IPS-15b (cell line): ENCODE measurements at regions not wholly inside any gene's neighbourhood (a gene's known extent, or its start where the extent isn't known, plus 50 kb on each side); places are given as distances from the start of the nearest gene placed in this dataset.
"Not testable (repeated sequence)": the region's sequence is repeated elsewhere in the genome, so short reads cannot be mapped to it uniquely, and the experiment has no call there.

Experiments
- H3K27me3 ChIP-seq: one replicate; pipeline ENCODE4 v1.6.1; 2013; ENCODE audit warnings: low read length; ENCODE audit not compliant: control insufficient read depth, insufficient read depth
- H3K36me3 ChIP-seq: one replicate; pipeline ENCODE4 v1.6.1; 2013; ENCODE audit warnings: low read length; ENCODE audit not compliant: control insufficient read depth, insufficient read depth
- H3K4me1 ChIP-seq: one replicate; pipeline ENCODE4 v1.6.1; 2013; ENCODE audit warnings: mild to moderate bottlenecking, low read length; ENCODE audit not compliant: control insufficient read depth, insufficient read depth
- H3K4me3 ChIP-seq: one replicate; pipeline ENCODE4 v1.5.1; 2013; ENCODE audit warnings: low read depth, low read length
- H3K9ac ChIP-seq: one replicate; pipeline ENCODE4 v1.6.1; 2013; ENCODE audit warnings: low read depth, mild to moderate bottlenecking, low read length
- H3K9me3 ChIP-seq: one replicate; pipeline ENCODE4 v1.6.1; 2013; ENCODE audit warnings: mild to moderate bottlenecking, low read length; ENCODE audit not compliant: control insufficient read depth, insufficient read depth

DNA sequence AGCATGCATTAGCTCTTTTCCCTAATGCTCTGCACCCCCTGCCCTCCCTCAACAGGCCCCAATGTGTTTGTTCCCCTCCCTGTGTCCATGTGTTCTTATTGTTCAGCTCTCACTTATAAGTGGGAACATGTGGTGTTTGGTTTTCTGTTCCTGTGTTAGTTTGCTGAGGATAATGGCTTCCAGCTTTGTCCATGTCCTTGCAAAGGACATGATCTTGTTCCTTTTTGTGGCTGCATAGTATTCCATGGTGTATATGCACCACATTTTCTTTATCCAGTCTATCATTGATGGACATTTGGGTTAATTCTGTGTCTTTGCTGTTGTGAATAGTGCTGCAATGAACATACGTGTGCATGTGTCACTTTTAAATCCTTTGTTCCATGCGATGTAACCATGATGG is 363.0 kb downstream of the SRGAP2C start:
- H3K9me3 ChIP-seq, H3K4me3 ChIP-seq, H3K36me3 ChIP-seq, H3K27me3 ChIP-seq, H3K9ac ChIP-seq, H3K4me1 ChIP-seq: not testable (repeated sequence)

GRCh38 chr1:121550817-121551216 is 366.0 kb downstream of the SRGAP2C start:
- not testable (repeated sequence) for H3K9me3 ChIP-seq, H3K4me3 ChIP-seq, H3K36me3 ChIP-seq, H3K27me3 ChIP-seq, H3K9ac ChIP-seq, H3K4me1 ChIP-seq

DNA sequence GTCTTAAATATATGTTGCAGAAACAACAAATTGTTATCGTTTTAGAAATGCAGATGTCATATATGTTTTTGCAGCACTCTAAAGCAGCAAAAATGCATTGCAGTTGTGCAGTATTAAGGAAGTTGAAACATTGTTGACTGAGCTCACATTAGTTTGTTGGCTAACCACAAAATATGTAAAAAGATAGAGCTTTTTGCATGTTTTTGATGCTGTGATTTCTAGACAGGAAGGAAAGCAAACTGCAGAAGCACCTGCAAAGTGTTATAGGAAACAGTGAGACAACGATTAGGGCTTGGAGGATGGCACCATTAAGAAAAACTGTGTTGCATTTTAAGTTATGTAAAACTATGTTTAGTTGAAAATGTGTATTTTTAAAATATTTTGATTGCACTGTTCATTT is 366.7 kb downstream of the SRGAP2C start:
- H3K36me3 ChIP-seq, H3K9me3 ChIP-seq, H3K27me3 ChIP-seq, H3K4me3 ChIP-seq, H3K9ac ChIP-seq: not testable (repeated sequence)
- H3K4me1 ChIP-seq = peaks cover 11% of the 10 kb centered on the region

GRCh38 chr1:121556560-121556959 is 371.8 kb downstream of the SRGAP2C start:
- H3K27me3 ChIP-seq, H3K4me3 ChIP-seq, H3K9ac ChIP-seq, H3K9me3 ChIP-seq, H3K36me3 ChIP-seq: not testable (repeated sequence)
- peaks cover 14% of the 10 kb centered on the region for H3K4me1 ChIP-seq

DNA sequence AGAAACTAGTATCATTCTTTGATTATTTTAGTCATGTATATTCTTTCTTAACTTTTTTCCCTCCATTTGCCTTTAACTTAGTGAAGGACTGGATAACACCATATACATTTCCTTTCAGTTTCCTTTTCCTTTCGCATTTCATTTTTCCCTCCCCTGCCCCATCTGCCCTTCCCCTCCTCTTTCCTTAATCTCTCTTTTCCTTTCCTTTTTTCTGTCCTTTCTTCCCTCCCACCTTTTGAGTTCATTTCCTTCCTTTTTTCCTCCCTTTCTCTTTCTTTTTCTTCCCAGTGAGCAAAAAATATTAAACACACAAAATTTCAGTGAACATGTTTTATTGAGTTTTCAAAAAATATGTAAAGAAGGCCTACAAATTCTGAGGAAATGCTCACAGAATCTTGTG is 373.3 kb downstream of the SRGAP2C start:
- not testable (repeated sequence) for H3K36me3 ChIP-seq, H3K9ac ChIP-seq, H3K9me3 ChIP-seq, H3K27me3 ChIP-seq, H3K4me3 ChIP-seq
- peaks cover 14% of the 10 kb centered on the region for H3K4me1 ChIP-seq

DNA sequence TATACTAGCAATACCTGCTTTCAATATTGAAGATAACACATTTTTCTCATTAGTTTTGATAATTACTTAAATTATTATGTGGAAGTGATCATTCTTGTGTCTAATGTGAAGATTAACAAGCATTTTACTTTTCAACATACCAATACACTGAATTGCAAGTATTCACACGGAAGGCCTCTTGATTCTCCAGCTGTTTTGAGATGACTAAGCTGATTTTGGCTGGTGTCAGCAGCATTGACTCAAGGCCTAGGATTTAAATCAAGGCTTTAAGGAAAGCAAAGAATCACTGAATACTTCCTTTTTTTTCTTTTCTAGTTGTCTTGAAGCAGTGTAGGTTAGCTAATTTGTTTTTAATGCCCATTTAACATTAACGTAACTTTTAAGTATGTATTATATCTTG is 373.7 kb downstream of the SRGAP2C start:
- Histone ChIP-seq H3K9me3 (no peaks in the 10 kb centered on the region), H3K4me1 (peaks cover 14% of the 10 kb centered on the region), H3K27me3 (no peaks in the 10 kb centered on the region), H3K9ac (no peak overlapping the region), H3K4me3 (no peak overlapping the region), H3K36me3 (no peaks in the 10 kb centered on the region)

GRCh38 chr1:121566346-121566745 is 381.6 kb downstream of the SRGAP2C start:
- Histone ChIP-seq H3K9me3 (no peaks in the 10 kb centered on the region), H3K4me3 (no peak overlapping the region), H3K36me3 (no peaks in the 10 kb centered on the region), H3K9ac (no peak overlapping the region), H3K4me1 (no peaks in the 10 kb centered on the region), H3K27me3 (no peaks in the 10 kb centered on the region)

DNA sequence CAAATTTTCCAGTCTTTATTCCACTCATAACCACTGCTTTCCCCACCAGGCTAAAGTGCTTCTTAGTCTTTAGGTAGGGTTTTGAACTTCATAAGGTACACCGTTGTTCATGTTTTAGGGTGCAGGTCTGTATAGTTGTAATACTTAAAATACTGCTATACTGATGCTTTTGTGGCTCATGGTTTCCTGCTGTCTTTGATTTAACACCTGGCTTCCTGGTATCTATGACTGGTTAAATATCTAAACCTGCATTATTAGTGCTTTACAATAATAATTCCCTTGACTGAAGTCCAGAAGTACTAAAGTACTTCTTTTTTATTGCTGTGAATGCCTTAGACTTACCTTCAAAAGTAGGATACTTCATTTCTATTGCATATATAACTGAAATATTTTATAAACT is 384.7 kb downstream of the SRGAP2C start:
- H3K27me3 ChIP-seq = no peaks in the 10 kb centered on the region
- H3K36me3 ChIP-seq = no peaks in the 10 kb centered on the region
- H3K9ac ChIP-seq = no peak overlapping the region
- H3K4me1 ChIP-seq = no peaks in the 10 kb centered on the region
- H3K9me3 ChIP-seq = no peaks in the 10 kb centered on the region
- no peak overlapping the region for H3K4me3 ChIP-seq

- H3K9ac ChIP-seq, H3K4me3 ChIP-seq, H3K9me3 ChIP-seq, H3K27me3 ChIP-seq, H3K36me3 ChIP-seq, H3K4me1 ChIP-seq: not testable (repeated sequence)
Observed at GRCh38 chr1:121573881-121574504, 389.2 kb downstream of the SRGAP2C start.

DNA sequence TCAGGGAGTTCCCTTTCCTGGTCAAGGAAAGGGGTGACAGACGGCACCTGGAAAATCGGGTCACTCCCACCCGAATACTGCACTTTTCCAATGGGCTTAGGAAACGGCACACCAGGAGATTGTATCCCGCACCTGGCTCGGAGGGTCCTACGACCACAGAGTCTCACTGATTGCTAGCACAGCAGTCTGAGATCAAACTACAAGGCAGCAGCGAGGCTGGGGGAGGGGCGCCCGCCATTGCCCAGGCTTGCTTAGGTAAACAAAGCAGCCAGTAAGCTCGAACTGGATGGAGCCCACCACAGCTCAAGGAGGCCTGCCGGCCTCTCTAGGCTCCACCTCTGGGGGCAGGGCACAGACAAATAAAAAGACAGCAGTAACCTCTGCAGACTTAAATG is 389.7 kb downstream of the SRGAP2C start:
- H3K4me3 ChIP-seq = not testable (repeated sequence)

DNA sequence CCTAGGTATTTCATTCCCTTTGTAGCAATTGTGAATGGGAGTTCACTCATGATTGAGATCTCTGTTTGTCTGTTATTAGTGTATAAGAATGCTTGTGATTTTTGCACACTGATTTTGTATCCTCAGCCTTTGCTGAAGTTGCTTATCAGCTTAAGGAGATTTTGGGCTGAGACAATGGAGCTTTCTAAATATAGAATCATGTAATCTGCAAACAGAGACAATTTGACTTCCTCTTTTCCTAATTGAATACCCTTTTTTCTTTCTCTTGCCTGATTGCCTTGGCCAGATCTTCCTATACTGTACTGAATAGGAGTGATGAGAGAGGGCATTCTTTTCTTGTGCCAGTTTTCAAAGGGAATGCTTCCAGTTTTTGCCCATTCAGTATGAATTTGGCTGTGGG is 398.1 kb downstream of the SRGAP2C start:
- H3K4me3 ChIP-seq, H3K36me3 ChIP-seq: not testable (repeated sequence)

More for the DNA sequence above, 389.7 kb downstream of the SRGAP2C start:
- not testable (repeated sequence) for H3K9ac ChIP-seq, H3K36me3 ChIP-seq, H3K4me1 ChIP-seq, H3K27me3 ChIP-seq, H3K9me3 ChIP-seq

DNA sequence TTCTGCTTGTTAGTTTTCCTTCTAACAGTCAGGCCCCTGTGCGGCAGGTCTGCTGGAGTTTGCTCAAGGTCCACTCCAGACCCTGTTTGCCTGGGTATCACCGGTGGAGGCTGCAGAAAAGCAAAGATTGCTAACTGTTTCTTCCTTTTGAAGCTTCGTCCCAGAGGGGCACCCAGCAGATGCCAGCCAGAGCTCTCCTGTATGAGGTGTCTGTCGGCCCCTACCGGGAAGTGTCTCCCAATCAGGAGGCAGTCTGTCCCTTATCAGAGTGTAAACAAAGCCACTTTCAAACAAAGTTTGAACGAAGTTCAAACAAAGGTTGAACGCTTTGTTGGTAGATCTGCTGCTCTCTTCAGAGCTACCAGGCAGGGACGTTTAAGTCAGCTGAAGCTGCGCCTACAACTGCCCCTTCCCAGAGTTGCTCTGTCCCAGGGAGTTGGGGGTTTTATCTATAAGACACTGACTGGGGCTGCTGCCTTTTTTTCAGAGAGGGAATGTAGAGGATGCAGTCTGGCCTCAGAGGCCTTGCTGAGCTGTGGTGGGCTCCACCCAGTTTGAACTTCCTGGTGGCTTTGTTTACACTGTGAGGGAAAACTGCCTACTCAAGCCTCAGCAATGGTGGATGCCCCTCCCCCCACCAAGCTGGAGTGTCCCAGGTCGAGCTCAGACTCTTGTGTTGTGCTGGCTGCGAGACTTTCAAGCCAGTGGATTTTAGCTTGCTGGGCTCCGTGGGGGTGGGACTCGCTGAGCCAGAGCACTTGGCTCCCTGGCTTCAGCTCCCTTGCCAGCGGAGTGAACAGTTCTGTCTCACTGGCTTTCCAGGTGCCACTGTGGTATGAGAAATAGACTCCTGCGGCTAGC is 401.8 kb downstream of the SRGAP2C start:
- Histone ChIP-seq H3K9ac (no peak overlapping the region), H3K4me1 (peaks cover 8% of the 10 kb centered on the region), H3K27me3 (no peaks in the 10 kb centered on the region), H3K4me3 (no peak overlapping the region), H3K9me3 (no peaks in the 10 kb centered on the region), H3K36me3 (no peaks in the 10 kb centered on the region)

More for the DNA sequence above, 398.1 kb downstream of the SRGAP2C start:
- not testable (repeated sequence) for H3K4me1 ChIP-seq, H3K9me3 ChIP-seq, H3K9ac ChIP-seq, H3K27me3 ChIP-seq
